OCI-LY3 (cell line): ENCODE measurements at regions not wholly inside any gene's neighbourhood (a gene's known extent, or its start where the extent isn't known, plus 50 kb on each side); places are given as distances from the start of the nearest gene placed in this dataset.

Source experiments
- H2AFZ ChIP-seq: fragments of 200-600, 300-600 bp; shearing (Covaris generic); 2 replicates; pipeline ENCODE4 v1.6.0; 2014; ENCODE audit warnings: antibody characterized with exemption, low read depth, low read length
- H3K27ac ChIP-seq: fragments of 200-600, 300-600 bp; sonication (generic); 2 replicates; pipeline ENCODE4 v1.5.1; 2014; ENCODE audit warnings: mild to moderate bottlenecking, low read length, moderate library complexity, mixed read lengths
- H3K27me3 ChIP-seq: fragments of 200-600, 300-600 bp; sonication (generic); 2 replicates; pipeline ENCODE4 v1.6.1; 2014; ENCODE audit warnings: low read depth, low read length, mixed read lengths
- H3K36me3 ChIP-seq: fragments of 200-600, 300-600 bp; sonication (generic); replicated peaks from 2 replicates; pipeline ENCODE3; 2014; ENCODE audit warnings: low read depth, low read length, mixed read lengths
- H3K4me1 ChIP-seq: fragments of 300-600, 200-600 bp; sonication (generic); 2 replicates; pipeline ENCODE4 v1.6.1; 2014; ENCODE audit warnings: low read length, mixed read lengths
- H3K4me2 ChIP-seq: fragments of 200-600, 300-600 bp; sonication (generic); 2 replicates; pipeline ENCODE4 v1.6.1; 2014; ENCODE audit warnings: low read length, mixed read lengths
- H3K4me3 ChIP-seq: fragments of 300-600, 200-600 bp; sonication (generic); 2 replicates; pipeline ENCODE4 v1.5.1; 2014; ENCODE audit warnings: antibody characterized with exemption, mild to moderate bottlenecking, low read length, moderate library complexity
- H3K79me2 ChIP-seq: fragments of 300-600, 200-600 bp; shearing (Covaris generic); 2 replicates; pipeline ENCODE4 v1.6.1; 2014; ENCODE audit warnings: mild to moderate bottlenecking, low read length, mixed read lengths
- H3K9ac ChIP-seq: fragments of 300-600, 200-600 bp; shearing (Covaris generic); 2 replicates; pipeline ENCODE4 v1.6.0; 2014; ENCODE audit warnings: mild to moderate bottlenecking, low read length, moderate library complexity
- H3K9me3 ChIP-seq: fragments of 200-600, 300-600 bp; shearing (Covaris generic); 2 replicates; pipeline ENCODE4 v1.6.1; 2014; ENCODE audit warnings: low read length, mixed read lengths; ENCODE audit not compliant: insufficient read depth
- H4K20me1 ChIP-seq: fragments of 200-600, 300-600 bp; sonication (generic); 2 replicates; pipeline ENCODE4 v1.6.1; 2016; ENCODE audit warnings: low read length, mixed read lengths; ENCODE audit not compliant: insufficient read depth
- CTCF ChIP-seq: fragments of 200-600, 300-600 bp; sonication (generic); IDR thresholded peaks from 2 replicates; pipeline ENCODE4 v1.5.1; 2014; ENCODE audit warnings: antibody characterized with exemption, low read length, low read depth
- EZH2phosphoT487 ChIP-seq: fragments of 200-600 bp; shearing (Covaris generic); IDR thresholded peaks from 2 replicates; pipeline ENCODE4 v1.6.1; 2018; ENCODE audit warnings: antibody characterized with exemption, mixed run types, low read depth

GRCh38 chr21:26710155-26710554, 135.1 kb downstream of the ADAMTS1 start:
- Histone ChIP-seq H3K9ac (no peak overlapping the region), H3K27ac (no peak overlapping the region), H2AFZ (no peak overlapping the region), H3K9me3 (no peaks in the 10 kb centered on the region), H3K4me2 (no peak overlapping the region), H3K4me1 (peaks cover 7% of the 10 kb centered on the region; the same call in 1 of the 2 replicates), H3K27me3 (no peaks in the 10 kb centered on the region), H3K4me3 (no peak overlapping the region), H3K79me2 (no peaks in the 10 kb centered on the region), H3K36me3 (no peaks in the 10 kb centered on the region), H4K20me1 (no peaks in the 10 kb centered on the region)
- TF ChIP-seq CTCF (no peak), EZH2phosphoT487 (no peak)

GRCh38 chr21:26709090-26709489, 136.0 kb upstream of the CYYR1 start:
- Histone ChIP-seq H3K4me2 (no peak overlapping the region), H4K20me1 (no peaks in the 10 kb centered on the region), H3K27ac (no peak overlapping the region), H2AFZ (no peak overlapping the region), H3K79me2 (no peaks in the 10 kb centered on the region), H3K36me3 (no peaks in the 10 kb centered on the region), H3K4me1 (peaks cover 7% of the 10 kb centered on the region; the same call in 1 of the 2 replicates), H3K9me3 (no peaks in the 10 kb centered on the region), H3K27me3 (no peaks in the 10 kb centered on the region), H3K9ac (no peak overlapping the region), H3K4me3 (no peak overlapping the region)
- TF ChIP-seq EZH2phosphoT487 (no peak), CTCF (no peak)

GRCh38 chr21:26708223-26708800, 135.2 kb upstream of the CYYR1 start:
- no peak overlapping the region for H3K9ac ChIP-seq
- H4K20me1 ChIP-seq: no peaks in the 10 kb centered on the region
- H2AFZ ChIP-seq: no peak overlapping the region
- H3K79me2 ChIP-seq: no peaks in the 10 kb centered on the region
- TF ChIP-seq EZH2phosphoT487 (no peak), CTCF (no peak)
- no peak overlapping the region for H3K4me2 ChIP-seq
- H3K36me3 ChIP-seq: no peaks in the 10 kb centered on the region
- H3K9me3 ChIP-seq: no peaks in the 10 kb centered on the region
- H3K4me1 ChIP-seq: peaks cover 7% of the 10 kb centered on the region; the same call in 1 of the 2 replicates
- no peak overlapping the region for H3K4me3 ChIP-seq
- H3K27me3 ChIP-seq: no peaks in the 10 kb centered on the region
- no peak overlapping the region for H3K27ac ChIP-seq

GRCh38 chr21:26707246-26707645, 134.2 kb upstream of the CYYR1 start:
- no peak overlapping the region for H3K27ac ChIP-seq

More at GRCh38 chr21:26707246-26707645, 134.2 kb upstream of the CYYR1 start:
- TF ChIP-seq CTCF: no peak
- no peak for TF ChIP-seq EZH2phosphoT487
- Histone ChIP-seq H3K9me3 (no peaks in the 10 kb centered on the region), H4K20me1 (no peaks in the 10 kb centered on the region), H3K36me3 (no peaks in the 10 kb centered on the region), H3K4me3 (no peak overlapping the region), H3K4me1 (peaks cover 7% of the 10 kb centered on the region; the same call in 1 of the 2 replicates), H3K4me2 (no peak overlapping the region), H3K27me3 (no peaks in the 10 kb centered on the region), H3K9ac (no peak overlapping the region), H2AFZ (no peak overlapping the region), H3K79me2 (no peaks in the 10 kb centered on the region)
